ENCODE measurements at regions not wholly inside any gene's neighbourhood (a gene's known extent, or its start where the extent isn't known, plus 50 kb on each side); places are given as distances from the start of the nearest gene placed in this dataset.

DNA sequence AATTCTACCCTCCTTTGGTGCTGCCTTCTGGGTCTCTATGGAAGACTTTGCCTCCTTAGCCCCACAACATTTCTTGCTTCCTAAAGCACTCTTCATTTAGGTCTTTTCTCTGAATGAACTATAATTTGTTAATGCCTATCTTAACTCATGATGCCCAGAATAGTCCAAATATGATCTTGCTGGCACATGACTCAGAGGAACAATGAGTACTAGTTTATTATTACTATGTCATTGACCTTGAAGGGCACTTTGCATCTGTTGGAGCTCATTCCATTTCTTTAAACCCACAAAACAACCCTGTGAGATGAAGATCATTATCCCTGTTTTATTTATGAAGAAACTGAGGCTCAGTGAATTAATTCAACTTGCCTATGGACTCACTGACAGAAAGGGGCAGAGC is 320.2 kb upstream of the PLET1 start:
- TF ChIP-seq, protein P1, sequence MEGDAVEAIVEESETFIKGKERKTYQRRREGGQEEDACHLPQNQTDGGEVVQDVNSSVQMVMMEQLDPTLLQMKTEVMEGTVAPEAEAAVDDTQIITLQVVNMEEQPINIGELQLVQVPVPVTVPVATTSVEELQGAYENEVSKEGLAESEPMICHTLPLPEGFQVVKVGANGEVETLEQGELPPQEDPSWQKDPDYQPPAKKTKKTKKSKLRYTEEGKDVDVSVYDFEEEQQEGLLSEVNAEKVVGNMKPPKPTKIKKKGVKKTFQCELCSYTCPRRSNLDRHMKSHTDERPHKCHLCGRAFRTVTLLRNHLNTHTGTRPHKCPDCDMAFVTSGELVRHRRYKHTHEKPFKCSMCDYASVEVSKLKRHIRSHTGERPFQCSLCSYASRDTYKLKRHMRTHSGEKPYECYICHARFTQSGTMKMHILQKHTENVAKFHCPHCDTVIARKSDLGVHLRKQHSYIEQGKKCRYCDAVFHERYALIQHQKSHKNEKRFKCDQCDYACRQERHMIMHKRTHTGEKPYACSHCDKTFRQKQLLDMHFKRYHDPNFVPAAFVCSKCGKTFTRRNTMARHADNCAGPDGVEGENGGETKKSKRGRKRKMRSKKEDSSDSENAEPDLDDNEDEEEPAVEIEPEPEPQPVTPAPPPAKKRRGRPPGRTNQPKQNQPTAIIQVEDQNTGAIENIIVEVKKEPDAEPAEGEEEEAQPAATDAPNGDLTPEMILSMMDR (IDR thresholded peaks at IDR 0.05): no peak
- no peak for TF ChIP-seq POLR2AphosphoS5 (IDR thresholded peaks at IDR 0.05; ENCODE audit: insufficient read depth in 1 of 2, low read depth in 1 of 2)

Measured in vagina (tissue), 2 donors.